HL-60 (cell line): ENCODE measurements at regions not wholly inside any gene's neighbourhood (a gene's known extent, or its start where the extent isn't known, plus 50 kb on each side); places are given as distances from the start of the nearest gene placed in this dataset.

Source experiments
- CTCF ChIP-seq: IDR thresholded peaks from one replicate; pipeline ENCODE4 v1.5.1; 2011; ENCODE audit warnings: low read length, control low read depth, inconsistent platforms; ENCODE audit not compliant: insufficient read depth
- GABPA ChIP-seq: IDR thresholded peaks from 2 replicates; pipeline ENCODE4 v1.6.1; 2012; ENCODE audit warnings: low read depth
- POLR2AphosphoS5 ChIP-seq: IDR thresholded peaks from 2 replicates; pipeline ENCODE4 v1.6.1; 2012; ENCODE audit warnings: low read depth

GRCh38 chr16:76052725-76053124 lies 224.5 kb upstream of the CNTNAP4 start:
- TF ChIP-seq GABPA (no peak), POLR2AphosphoS5 (no peak), CTCF (no peak)
